ENCODE measurements at regions not wholly inside any gene's neighbourhood (a gene's known extent, or its start where the extent isn't known, plus 50 kb on each side); places are given as distances from the start of the nearest gene placed in this dataset.

- no peak for ATAC-seq (replicated peaks)
- no peak overlapping the region for H3K4me3 Mint-ChIP-seq
- H3K9me3 Mint-ChIP-seq, result no peaks in the 10 kb centered on the region
- H3K27me3 Mint-ChIP-seq, result peaks cover 9% of the 10 kb centered on the region
- H3K27ac Mint-ChIP-seq, result no peak overlapping the region
- no peaks in the 10 kb centered on the region for H3K4me1 Mint-ChIP-seq
- no peaks in the 10 kb centered on the region for H3K36me3 Mint-ChIP-seq (ENCODE audit: low read depth)
Observed at GRCh38 chr2:120879431-120880295, 144.0 kb downstream of the GLI2 start.

GRCh38 chr2:120880381-120880780 is 144.7 kb downstream of the GLI2 start:
- no peaks in the 10 kb centered on the region for H3K4me1 Mint-ChIP-seq
- no peaks in the 10 kb centered on the region for H3K36me3 Mint-ChIP-seq (ENCODE audit: low read depth)
- H3K27ac Mint-ChIP-seq, result no peak overlapping the region
- ATAC-seq (replicated peaks), result no peak
- H3K4me3 Mint-ChIP-seq, result no peak overlapping the region
- no peaks in the 10 kb centered on the region for H3K9me3 Mint-ChIP-seq
- H3K27me3 Mint-ChIP-seq, result peaks cover 9% of the 10 kb centered on the region

DNA sequence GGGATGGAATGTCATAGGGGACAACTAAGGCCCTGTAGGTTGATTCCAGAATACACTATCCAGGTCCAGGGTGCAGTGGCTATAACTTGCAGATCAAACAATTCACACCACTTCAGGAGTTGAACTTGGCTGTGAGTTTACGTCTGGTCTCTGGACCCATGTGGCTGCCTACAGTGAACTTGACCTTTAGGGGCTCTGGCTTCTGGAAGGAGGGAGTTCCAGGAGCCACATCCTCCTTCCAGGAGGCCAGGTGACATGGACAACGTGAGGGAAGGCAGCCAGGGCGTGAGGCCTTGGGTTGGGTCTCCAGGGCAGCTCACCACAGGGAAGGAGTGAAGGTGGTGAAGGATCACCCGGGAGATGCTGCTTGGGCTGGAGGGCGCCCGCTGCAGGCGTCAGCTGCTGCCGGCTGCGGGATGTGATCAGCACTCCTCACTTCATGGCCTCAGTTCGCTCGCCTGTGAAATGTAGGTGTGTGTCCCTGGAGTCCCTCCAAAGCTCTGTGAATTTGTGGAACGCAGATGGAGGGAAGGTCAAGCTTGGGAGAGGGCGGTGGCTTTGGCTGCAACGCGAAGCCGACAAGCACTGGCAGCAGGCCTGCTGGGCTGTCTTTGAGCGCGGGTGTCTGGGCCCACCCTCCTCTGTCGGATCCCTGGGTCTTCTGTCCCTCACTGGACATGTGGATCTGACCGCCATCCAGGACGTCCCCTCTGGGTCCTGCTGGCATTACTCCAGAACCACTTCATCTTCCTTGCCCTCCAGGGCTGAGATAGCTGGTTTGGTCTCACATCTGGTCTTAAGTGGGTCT is 146.5 kb downstream of the GLI2 start:
- H3K4me3 Mint-ChIP-seq, result no peak overlapping the region
- ATAC-seq (replicated peaks), result no peak
- no peaks in the 10 kb centered on the region for H3K9me3 Mint-ChIP-seq
- H3K27me3 Mint-ChIP-seq, result peaks cover 9% of the 10 kb centered on the region
- H3K27ac Mint-ChIP-seq, result no peak overlapping the region
- no peaks in the 10 kb centered on the region for H3K4me1 Mint-ChIP-seq
- no peaks in the 10 kb centered on the region for H3K36me3 Mint-ChIP-seq (ENCODE audit: low read depth)

DNA sequence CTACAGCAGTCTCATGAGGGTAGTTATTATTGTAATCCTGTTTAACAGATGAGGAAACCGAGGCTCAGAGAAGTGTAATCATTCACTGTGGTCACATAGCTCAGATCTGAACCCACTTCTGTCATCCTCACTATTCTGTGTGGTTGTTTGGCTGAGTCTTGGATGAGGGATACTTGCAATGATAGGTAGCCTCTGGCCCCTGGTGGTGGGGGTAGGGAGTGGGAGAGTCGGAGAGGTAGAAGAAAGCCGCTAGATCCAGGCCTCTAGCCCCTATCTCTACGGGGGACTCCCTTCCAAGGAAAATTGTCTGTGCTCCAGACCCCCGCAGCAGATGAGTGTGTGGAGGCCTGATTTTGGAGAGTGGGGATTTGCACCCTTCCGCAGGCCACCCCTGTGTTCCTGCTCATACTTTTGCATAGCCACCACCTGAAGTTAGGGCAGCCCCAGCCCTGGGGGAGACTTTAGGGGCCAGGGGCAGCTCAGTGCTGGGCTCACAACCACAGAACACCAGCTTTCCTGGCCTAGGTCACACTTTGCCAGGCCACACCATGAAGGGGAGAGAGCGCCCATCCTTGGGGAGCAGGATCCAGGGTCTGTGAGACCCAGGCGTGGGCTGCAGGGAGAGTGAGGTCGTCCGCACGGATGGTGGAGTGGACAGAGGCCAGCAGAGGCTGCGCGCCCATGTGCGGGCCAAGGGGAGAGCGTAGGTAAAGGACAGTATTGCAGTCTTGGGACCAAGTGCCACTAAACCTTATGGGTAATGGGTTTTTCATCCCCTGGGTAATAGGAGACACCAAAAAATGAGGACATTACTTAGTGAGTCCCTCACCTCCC is 148.2 kb downstream of the GLI2 start:
- Mint-ChIP-seq H3K9me3 (no peaks in the 10 kb centered on the region), H3K27ac (no peak overlapping the region), H3K4me1 (no peaks in the 10 kb centered on the region), H3K4me3 (no peak overlapping the region), H3K27me3 (peaks cover 5% of the 10 kb centered on the region), H3K36me3 (ENCODE audit: low read depth) (no peaks in the 10 kb centered on the region)
- no peak for ATAC-seq (replicated peaks)

DNA sequence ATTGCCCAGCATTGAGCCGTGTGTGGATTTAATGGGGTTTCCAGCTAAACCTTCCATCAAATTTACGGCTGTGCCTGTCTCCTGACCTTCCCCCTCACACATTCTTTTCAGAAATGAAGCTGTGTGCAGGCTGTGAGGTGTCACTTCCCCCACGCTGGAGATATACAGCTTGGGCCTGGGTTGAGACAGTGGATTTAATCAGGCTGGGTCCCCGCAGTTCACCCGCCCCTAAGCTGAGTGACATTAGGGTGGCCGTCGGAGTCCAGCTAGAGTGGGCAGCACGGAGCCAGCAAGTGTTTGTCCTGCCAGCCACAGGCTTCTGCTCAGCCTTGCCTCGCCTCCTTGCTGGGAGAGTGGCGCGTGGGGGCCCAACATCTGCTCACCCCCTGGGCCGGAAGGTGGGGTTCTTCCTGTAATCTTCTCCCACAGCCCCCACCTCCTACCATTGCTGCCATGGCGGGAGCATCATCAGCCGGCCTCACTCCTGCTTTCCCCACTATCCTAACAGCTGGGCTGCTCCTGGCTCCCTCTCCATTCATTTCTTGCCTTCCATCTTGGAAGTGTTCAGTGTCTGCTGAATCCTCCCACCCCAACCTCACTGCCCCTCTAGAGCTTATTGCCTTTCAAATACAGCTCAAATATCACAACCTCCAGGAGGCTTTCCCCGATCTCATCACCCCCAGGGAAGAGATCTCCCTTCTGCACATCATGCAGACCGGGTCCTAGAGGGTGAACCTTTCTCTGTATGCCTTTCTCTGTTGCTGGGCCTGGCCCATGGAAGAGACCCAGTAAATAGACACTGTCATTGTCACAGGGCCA is 149.0 kb downstream of the GLI2 start:
- H3K27ac Mint-ChIP-seq, result no peak overlapping the region
- no peaks in the 10 kb centered on the region for H3K27me3 Mint-ChIP-seq
- no peak overlapping the region for H3K4me3 Mint-ChIP-seq
- ATAC-seq (replicated peaks), result no peak
- H3K4me1 Mint-ChIP-seq, result no peaks in the 10 kb centered on the region
- no peaks in the 10 kb centered on the region for H3K36me3 Mint-ChIP-seq (ENCODE audit: low read depth)
- H3K9me3 Mint-ChIP-seq, result no peaks in the 10 kb centered on the region

DNA sequence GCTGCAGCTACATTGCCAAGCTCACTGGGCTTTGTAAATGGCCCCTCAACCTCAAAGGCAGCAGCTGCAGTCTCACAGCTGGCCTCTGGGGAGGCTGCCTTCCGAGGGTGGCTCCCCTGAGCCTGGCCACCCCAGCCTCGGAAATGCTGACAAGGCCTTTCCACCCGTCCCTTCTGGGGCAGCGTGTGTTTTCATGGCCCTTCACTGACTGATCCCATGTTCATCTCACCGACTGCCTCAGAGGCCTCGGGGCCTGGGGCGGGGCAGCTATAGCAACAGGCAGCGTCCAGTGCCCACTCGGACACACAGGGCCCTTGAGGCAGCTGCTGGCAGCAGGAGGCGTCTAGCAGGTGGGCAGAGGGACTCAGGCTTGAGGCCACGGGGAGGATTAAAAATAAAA is 149.7 kb downstream of the GLI2 start:
- Mint-ChIP-seq H3K27ac (no peak overlapping the region), H3K9me3 (no peaks in the 10 kb centered on the region), H3K4me3 (no peak overlapping the region), H3K36me3 (ENCODE audit: low read depth) (no peaks in the 10 kb centered on the region), H3K27me3 (no peaks in the 10 kb centered on the region), H3K4me1 (no peaks in the 10 kb centered on the region)
- ATAC-seq (replicated peaks), result no peak

- ATAC-seq (replicated peaks), result no peak
- Mint-ChIP-seq H3K27ac (no peak overlapping the region), H3K27me3 (no peaks in the 10 kb centered on the region), H3K4me1 (no peaks in the 10 kb centered on the region), H3K4me3 (no peak overlapping the region), H3K36me3 (ENCODE audit: low read depth) (no peaks in the 10 kb centered on the region), H3K9me3 (no peaks in the 10 kb centered on the region)
Observed at GRCh38 chr2:120885749-120886148, 150.1 kb downstream of the GLI2 start.

- Mint-ChIP-seq H3K27ac (no peak overlapping the region), H3K27me3 (no peaks in the 10 kb centered on the region), H3K9me3 (no peaks in the 10 kb centered on the region), H3K4me3 (no peak overlapping the region), H3K36me3 (ENCODE audit: low read depth) (no peaks in the 10 kb centered on the region), H3K4me1 (no peaks in the 10 kb centered on the region)
- ATAC-seq (replicated peaks), result no peak
Observed at GRCh38 chr2:120886534-120887319, 151.1 kb downstream of the GLI2 start.

GRCh38 chr2:120887320-120887697 is 151.6 kb downstream of the GLI2 start:
- no peaks in the 10 kb centered on the region for H3K4me1 Mint-ChIP-seq
- H3K27me3 Mint-ChIP-seq, result no peaks in the 10 kb centered on the region
- H3K4me3 Mint-ChIP-seq, result no peak overlapping the region
- H3K27ac Mint-ChIP-seq, result no peak overlapping the region
- H3K36me3 Mint-ChIP-seq (ENCODE audit: low read depth), result no peaks in the 10 kb centered on the region
- no peak for ATAC-seq (replicated peaks)
- no peaks in the 10 kb centered on the region for H3K9me3 Mint-ChIP-seq

DNA sequence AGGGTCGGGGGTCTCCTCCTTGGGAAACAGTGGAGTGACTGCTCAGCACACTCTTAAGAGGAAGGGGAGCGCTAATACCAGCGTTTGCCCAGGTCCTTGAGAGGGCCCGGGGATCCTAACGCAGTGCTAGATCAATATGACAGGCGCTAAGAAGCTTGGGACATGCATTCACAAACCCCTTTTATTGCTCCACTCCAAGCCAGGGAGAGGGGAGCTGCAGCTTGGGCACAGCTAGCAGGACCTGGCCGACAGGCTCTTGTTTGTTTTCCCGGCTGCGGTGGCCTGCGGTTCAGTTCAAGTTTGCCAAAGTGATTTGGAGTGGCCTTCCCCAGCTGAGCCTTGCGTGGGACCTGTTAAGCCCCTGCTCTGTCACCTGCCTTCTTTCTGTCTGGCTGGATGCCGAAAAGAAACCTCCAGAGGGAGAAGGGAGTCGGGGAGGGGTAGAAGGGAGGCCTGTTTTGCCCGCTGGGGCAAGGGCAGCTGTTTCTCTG is 152.1 kb downstream of the GLI2 start:
- ATAC-seq (replicated peaks), result no peak
- Mint-ChIP-seq H3K27ac (no peak overlapping the region), H3K27me3 (no peaks in the 10 kb centered on the region), H3K4me3 (no peak overlapping the region), H3K36me3 (ENCODE audit: low read depth) (no peaks in the 10 kb centered on the region), H3K4me1 (no peaks in the 10 kb centered on the region), H3K9me3 (no peaks in the 10 kb centered on the region)

DNA sequence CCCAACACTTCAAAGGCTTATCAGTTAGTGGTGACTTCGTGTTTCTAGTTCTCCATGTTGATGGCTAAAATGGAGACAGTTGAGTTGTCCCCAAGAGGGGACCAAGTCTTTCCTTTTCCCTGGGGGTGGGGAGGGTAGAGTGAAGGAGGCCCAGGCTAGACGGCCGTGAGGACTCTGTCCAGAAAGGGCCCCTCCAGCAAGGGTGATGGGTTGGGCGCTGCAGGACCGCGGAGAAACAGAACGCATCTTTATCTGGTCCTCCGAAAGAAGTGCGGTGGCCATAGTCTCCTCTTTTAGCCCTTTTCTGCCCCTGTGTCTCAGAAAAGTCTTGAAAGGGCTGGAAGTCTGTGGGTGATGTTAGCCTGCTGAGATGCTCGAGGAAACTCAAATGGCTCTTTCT is 153.2 kb downstream of the GLI2 start:
- H3K4me3 Mint-ChIP-seq, result no peak overlapping the region
- no peak for ATAC-seq (replicated peaks)
- H3K27me3 Mint-ChIP-seq, result no peaks in the 10 kb centered on the region
- H3K36me3 Mint-ChIP-seq (ENCODE audit: low read depth), result no peaks in the 10 kb centered on the region
- no peak overlapping the region for H3K27ac Mint-ChIP-seq
- no peaks in the 10 kb centered on the region for H3K9me3 Mint-ChIP-seq
- no peaks in the 10 kb centered on the region for H3K4me1 Mint-ChIP-seq

DNA sequence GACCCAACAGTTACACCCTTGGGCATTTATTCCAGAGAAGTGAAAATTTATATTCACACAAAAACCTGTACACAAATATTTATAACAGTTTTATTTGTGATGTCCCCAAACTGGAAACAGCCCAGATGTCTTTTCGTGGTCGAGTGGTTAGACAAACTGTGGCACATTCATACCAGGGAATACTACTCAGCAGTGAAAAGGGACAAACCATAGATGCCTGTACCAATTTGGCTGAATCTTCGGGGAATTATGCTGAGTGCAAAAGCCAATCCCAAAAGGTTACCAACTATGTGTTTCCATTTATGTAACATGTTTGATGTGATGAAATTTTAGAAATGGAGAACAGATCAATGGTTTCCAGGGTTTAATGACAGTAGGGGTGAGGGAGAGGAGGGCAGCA is 154.3 kb downstream of the GLI2 start:
- no peak for ATAC-seq (replicated peaks)
- H3K27me3 Mint-ChIP-seq, result no peaks in the 10 kb centered on the region
- no peak overlapping the region for H3K4me3 Mint-ChIP-seq
- no peak overlapping the region for H3K27ac Mint-ChIP-seq
- no peaks in the 10 kb centered on the region for H3K36me3 Mint-ChIP-seq (ENCODE audit: low read depth)
- no peaks in the 10 kb centered on the region for H3K9me3 Mint-ChIP-seq
- H3K4me1 Mint-ChIP-seq, result no peaks in the 10 kb centered on the region

All from activated T-helper 17 cell treated with anti-CD3 and anti-CD28 coated beads, Interleukin-2, amount 50 U/mL, for 72 hours (primary cell).